ENCODE measurements at regions not wholly inside any gene's neighbourhood (a gene's known extent, or its start where the extent isn't known, plus 50 kb on each side); places are given as distances from the start of the nearest gene placed in this dataset.

DNA sequence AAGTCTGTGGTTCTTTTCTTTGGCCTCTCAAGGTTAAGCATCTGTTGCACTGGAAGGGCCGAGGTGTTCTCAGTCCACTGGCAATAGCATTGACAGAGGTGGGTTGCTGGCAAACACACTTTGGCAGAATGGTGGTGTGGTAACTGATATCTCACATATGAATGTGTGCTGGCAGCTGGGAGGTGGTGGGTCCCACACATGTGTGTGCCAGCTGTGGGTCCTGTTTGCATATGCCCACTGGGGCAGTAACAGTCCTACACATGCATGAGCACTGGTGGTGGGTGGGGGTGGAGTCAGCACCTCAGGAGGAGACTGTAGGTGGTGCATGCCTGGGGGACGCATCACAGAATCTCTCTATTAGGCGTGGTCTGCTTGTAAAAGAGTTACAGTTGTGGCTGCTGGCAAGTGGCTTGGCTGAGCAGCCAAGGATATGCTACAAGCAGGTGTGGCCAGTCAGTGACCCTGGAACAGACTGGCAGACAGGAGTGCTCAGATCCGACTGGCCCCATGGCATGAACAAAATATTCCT, 934.3 kb downstream of the GRIK2 start:
- Histone ChIP-seq H3K36me3 (ENCODE audit: insufficient read depth) (no peaks in the 10 kb centered on the region), H3K4me2 (no peak overlapping the region)

DNA sequence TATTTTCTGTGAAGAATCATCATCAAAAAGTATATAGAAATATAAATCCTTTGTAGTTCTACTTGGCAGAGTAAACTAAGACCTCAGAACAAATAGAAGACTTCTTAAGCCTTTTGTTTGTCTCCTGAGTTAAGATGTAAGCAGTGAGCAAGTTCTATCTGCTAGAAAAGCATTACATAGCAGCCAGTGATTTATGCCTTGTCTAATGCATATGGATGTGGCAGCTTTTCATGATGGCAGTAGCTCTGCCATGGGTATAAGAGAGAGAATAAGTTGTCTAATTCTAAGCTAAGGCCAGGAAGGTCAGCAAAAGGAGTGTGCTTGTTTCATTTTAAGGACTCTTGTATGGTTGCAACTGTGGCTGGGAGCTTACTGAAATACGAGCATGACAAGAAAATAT, 920.2 kb downstream of the GRIK2 start:
- Histone ChIP-seq H2AFZ (ENCODE audit: low read depth) (no peak overlapping the region), H4K20me1 (ENCODE audit: insufficient read depth) (no peaks in the 10 kb centered on the region), H3K36me3 (ENCODE audit: insufficient read depth) (no peaks in the 10 kb centered on the region), H3K4me1 (ENCODE audit: low read depth, poor library complexity, severe bottlenecking) (no peaks in the 10 kb centered on the region), H3K79me2 (ENCODE audit: insufficient read depth, low read depth) (no peaks in the 10 kb centered on the region), H3K27me3 (ENCODE audit: insufficient read depth, low read depth) (no peaks in the 10 kb centered on the region), H3K4me3 (IDR thresholded peaks at IDR 0.05; ENCODE audit: insufficient read depth, low read depth, low read length) (no peak overlapping the region), H3K9ac (no peak overlapping the region), H3K4me2 (no peak overlapping the region), H3K27ac (no peak overlapping the region)
- TF ChIP-seq, protein P1, sequence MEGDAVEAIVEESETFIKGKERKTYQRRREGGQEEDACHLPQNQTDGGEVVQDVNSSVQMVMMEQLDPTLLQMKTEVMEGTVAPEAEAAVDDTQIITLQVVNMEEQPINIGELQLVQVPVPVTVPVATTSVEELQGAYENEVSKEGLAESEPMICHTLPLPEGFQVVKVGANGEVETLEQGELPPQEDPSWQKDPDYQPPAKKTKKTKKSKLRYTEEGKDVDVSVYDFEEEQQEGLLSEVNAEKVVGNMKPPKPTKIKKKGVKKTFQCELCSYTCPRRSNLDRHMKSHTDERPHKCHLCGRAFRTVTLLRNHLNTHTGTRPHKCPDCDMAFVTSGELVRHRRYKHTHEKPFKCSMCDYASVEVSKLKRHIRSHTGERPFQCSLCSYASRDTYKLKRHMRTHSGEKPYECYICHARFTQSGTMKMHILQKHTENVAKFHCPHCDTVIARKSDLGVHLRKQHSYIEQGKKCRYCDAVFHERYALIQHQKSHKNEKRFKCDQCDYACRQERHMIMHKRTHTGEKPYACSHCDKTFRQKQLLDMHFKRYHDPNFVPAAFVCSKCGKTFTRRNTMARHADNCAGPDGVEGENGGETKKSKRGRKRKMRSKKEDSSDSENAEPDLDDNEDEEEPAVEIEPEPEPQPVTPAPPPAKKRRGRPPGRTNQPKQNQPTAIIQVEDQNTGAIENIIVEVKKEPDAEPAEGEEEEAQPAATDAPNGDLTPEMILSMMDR (conservative IDR thresholded peaks at IDR 0.05; ENCODE audit: low read depth, low read length) = no peak

More for the DNA sequence above, 934.3 kb downstream of the GRIK2 start:
- Histone ChIP-seq H3K4me3 (IDR thresholded peaks at IDR 0.05; ENCODE audit: insufficient read depth, low read depth, low read length) (no peak overlapping the region), H3K9ac (no peak overlapping the region), H2AFZ (ENCODE audit: low read depth) (no peak overlapping the region), H3K4me1 (ENCODE audit: low read depth, poor library complexity, severe bottlenecking) (no peaks in the 10 kb centered on the region), H3K79me2 (ENCODE audit: insufficient read depth, low read depth) (no peaks in the 10 kb centered on the region), H4K20me1 (ENCODE audit: insufficient read depth) (no peaks in the 10 kb centered on the region), H3K27me3 (ENCODE audit: insufficient read depth, low read depth) (no peaks in the 10 kb centered on the region), H3K27ac (no peak overlapping the region)
- TF ChIP-seq, protein P1 (conservative IDR thresholded peaks at IDR 0.05; ENCODE audit: low read depth, low read length) = no peak

DNA sequence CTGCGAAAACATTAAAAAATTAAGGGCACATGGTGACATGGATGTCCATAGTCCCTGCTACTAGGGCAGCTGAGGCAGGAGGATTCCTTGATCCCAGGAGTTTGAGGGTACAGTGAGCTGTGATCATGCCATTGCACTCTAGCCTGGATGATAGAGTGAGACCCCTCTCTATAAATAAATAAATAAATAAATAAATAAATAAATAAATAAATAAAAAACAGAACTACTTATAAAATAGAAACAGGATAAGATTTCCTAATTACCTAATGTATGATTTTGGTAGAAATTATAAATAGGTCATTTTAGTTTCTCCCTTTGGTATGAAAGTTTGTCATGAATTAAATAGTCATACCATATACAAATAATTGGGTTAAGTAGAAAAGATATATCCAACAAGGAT, 916.2 kb downstream of the GRIK2 start:
- no peak overlapping the region for H2AFZ ChIP-seq (ENCODE audit: low read depth)
- no peaks in the 10 kb centered on the region for H3K36me3 ChIP-seq (ENCODE audit: insufficient read depth)
- no peak overlapping the region for H3K4me2 ChIP-seq
- H3K4me3 ChIP-seq (IDR thresholded peaks at IDR 0.05; ENCODE audit: insufficient read depth, low read depth, low read length) = no peak overlapping the region
- TF ChIP-seq, protein P1 (conservative IDR thresholded peaks at IDR 0.05; ENCODE audit: low read depth, low read length) = no peak
- no peaks in the 10 kb centered on the region for H3K4me1 ChIP-seq (ENCODE audit: low read depth, poor library complexity, severe bottlenecking)
- no peaks in the 10 kb centered on the region for H3K27me3 ChIP-seq (ENCODE audit: insufficient read depth, low read depth)
- no peaks in the 10 kb centered on the region for H3K79me2 ChIP-seq (ENCODE audit: insufficient read depth, low read depth)
- no peak overlapping the region for H3K27ac ChIP-seq
- no peak overlapping the region for H3K9ac ChIP-seq
- no peaks in the 10 kb centered on the region for H4K20me1 ChIP-seq (ENCODE audit: insufficient read depth)

DNA sequence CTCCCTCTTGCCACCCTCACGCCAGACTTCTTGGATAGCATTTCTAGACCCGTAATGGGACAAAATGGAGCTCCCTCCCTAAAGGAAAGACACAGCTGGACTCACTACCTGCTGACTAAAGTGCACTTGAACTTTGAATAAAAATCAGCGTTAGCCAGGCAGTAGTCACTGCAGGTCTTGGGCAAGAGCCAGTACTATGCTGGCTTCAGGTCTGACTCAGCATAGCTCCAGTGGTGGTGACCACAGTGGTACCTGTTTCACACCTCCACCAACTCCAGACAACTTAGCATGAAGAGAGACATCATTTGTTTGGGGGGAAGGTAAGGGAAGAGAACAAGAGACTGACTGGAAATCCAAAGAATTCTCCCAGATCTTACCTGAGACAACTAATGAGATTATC, 906.8 kb downstream of the GRIK2 start:
- no peak overlapping the region for H3K27ac ChIP-seq
- no peak overlapping the region for H3K4me3 ChIP-seq (IDR thresholded peaks at IDR 0.05; ENCODE audit: insufficient read depth, low read depth, low read length)
- no peaks in the 10 kb centered on the region for H3K79me2 ChIP-seq (ENCODE audit: insufficient read depth, low read depth)
- H2AFZ ChIP-seq (ENCODE audit: low read depth) = no peak overlapping the region
- H3K36me3 ChIP-seq (ENCODE audit: insufficient read depth) = no peaks in the 10 kb centered on the region
- no peaks in the 10 kb centered on the region for H3K4me1 ChIP-seq (ENCODE audit: low read depth, poor library complexity, severe bottlenecking)
- no peaks in the 10 kb centered on the region for H4K20me1 ChIP-seq (ENCODE audit: insufficient read depth)
- TF ChIP-seq, protein P1 (conservative IDR thresholded peaks at IDR 0.05; ENCODE audit: low read depth, low read length) = no peak
- no peaks in the 10 kb centered on the region for H3K27me3 ChIP-seq (ENCODE audit: insufficient read depth, low read depth)
- H3K9ac ChIP-seq = no peak overlapping the region
- H3K4me2 ChIP-seq = no peak overlapping the region
